ENCODE measurements at regions not wholly inside any gene's neighbourhood (a gene's known extent, or its start where the extent isn't known, plus 50 kb on each side); places are given as distances from the start of the nearest gene placed in this dataset.
"Not testable (repeated sequence)": the region's sequence is repeated elsewhere in the genome, so short reads cannot be mapped to it uniquely, and the experiment has no call there.

DNA sequence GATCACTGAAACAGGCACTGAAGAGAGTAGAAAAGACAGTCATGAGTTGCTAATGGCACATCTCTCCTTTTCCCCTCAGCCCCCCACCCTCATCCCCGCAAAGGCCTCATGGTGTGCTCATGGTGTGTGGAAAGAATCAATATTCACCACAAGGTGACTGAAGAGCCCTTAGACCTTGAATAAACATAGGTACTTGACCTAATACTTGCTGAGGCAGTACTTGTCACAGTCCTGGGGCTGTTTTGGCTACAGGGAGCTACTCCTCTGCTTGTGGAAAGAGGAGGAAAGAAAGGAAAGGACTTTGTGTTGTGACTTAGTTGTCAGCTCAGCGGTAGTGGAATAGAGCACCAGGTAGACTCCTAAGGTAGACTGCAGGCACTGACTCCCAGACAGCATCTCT is 537.8 kb upstream of the CCDC179 start:
- DNase-seq, result no peak

DNA sequence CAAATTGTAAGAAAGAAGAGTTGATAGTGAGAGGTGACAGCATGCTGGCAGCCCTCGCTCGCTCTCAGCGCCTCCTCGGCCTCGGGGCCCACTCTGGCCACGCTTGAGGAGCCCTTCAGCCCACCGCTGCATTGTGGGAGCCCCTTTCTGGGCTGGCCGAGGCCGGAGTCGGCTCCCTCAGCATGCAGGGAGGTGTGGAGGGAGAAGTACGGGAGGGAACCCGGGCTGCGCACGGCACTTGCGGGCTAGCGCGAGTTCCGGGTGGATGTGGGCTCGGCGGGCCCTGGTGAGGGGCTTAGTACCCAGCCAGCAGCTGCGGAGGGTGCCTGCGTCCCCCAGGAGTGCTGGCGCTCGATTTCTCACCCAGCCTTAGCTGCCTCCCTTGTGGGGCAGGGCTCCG is 539.7 kb upstream of the CCDC179 start:
- no peak for DNase-seq

- DNase-seq, result no peak
Observed at GRCh38 chr11:23403210-23404185, 543.2 kb upstream of the CCDC179 start.

DNA sequence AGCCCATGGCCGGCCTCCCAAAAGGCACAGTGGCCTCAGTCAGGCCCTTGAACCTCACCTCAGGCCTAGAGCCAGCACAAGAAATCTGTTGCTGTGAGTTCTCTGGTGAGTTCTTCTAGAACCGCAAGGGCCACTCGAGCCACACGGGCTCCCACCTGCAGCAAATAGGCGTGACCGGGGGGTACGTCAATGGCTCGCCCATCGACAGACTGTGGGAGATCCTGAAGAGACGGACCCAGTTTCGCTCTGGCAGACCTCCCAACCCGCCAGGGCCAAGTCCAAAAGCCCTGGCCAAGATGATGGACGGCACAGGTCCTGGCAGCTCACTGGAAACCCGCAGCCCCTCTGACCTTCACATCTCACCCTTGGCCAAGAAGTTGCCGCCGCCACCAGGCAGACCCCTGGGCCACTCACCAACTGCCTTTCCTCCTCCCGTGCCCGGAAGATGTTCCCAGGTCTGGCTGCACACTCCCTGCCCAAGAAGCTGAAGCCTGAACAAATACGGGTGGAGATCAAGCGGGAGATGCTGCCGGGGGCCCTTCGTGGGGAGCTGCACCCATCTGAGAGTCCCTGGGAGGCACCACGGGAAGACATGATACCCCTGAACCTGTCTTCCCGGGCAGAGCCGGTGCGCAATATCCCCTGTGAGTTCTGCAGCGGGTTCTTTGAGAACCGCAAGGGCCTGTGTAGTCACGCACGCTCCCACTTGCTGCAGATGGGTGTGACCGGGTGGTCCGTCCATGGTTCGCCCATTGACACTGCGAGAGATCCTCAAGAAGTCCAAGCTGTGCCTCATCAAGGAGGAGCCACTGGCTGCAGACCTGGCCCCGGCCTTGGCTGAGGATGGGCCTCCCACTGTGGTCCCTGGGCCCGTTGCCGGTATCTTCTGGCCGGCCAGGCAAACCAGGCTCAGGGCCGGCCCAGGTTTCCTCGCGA is 544.2 kb upstream of the CCDC179 start:
- no peak for DNase-seq

DNA sequence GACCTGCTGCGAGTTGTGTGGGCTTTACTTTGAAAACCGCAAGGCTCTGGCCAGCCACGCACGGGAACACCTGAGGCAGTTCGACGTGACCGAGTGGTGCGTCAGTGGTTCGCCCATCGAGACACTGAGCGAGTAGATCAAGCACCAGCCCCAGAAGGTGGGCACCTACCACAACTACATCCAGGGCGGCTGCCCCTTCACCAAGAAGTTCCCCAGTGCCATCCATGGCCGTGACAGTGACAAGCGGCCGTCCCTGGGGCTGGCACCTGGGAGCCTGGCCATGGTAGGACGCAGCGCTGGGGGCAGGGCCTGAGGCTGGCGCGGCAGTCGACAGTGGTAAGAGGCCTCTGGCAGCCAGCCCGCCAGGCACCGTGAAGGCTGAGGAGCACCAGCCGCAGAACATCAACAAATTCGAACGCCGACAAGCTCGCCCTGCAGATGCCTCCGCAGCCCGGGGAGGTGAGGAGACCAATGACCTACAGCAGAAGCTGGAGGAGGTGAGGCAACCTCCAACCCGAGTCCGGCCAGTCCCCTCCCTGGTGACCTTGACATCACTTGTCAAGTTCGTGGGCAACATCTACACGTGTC is 545.2 kb upstream of the CCDC179 start:
- DNase-seq, result no peak

DNA sequence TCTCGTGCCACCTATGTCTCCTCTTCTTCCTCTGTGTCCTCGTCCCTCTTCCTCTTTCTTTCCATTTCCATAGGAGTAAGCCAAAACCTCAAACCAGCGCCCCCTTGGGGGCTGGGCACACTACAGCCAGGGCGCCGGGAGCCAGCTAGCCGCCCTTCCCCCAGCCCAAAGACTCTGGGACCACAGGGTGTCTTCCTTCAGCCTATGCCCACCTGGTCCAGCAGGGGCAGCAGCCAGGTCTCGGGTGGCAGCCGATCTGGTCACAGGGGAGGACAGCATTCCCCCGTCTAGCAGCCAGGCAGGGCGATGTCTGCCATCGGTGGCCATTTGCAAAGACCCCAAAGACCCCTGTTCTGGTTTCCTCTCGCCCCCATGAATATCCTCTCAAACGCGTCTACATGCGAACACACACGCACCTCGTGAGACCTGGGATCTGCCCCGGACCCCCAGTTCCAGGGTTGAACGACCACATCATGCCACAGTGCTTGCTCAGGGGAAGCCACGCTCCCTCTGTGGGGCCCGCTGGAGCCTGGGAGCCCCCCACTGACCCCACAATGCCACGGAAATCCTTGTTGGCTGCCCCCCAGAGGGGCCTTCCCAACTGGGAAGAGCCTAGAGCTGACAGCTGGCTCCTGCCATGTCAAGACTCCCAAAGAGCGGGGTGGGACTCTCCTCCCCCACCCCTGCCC is 546.0 kb upstream of the CCDC179 start:
- no peak for DNase-seq

- no peak for DNase-seq
Observed at GRCh38 chr11:23413057-23413456, 552.8 kb upstream of the CCDC179 start.

- DNase-seq, result no peak
Observed at GRCh38 chr11:23423104-23423503, 562.8 kb upstream of the CCDC179 start.

DNA sequence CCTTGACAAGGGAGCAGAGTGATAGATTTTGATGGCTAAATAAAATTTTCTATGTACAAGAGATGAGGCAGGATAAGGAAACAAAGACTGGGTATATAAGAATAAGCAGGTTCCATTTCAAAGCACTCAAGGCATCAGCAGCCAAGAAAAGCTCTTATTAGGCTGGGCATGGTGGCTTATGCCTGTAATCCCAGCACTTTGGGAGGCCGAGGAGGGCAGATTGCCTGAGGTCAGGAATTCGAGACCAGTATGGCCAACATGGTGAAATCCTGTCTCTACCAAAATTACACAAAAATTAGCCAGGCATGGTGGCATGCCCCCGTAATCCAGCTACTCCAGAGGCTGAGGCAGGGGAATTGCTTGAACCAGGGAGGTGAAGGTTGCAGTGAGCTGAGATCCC is 563.4 kb upstream of the CCDC179 start:
- no peak for DNase-seq

DNA sequence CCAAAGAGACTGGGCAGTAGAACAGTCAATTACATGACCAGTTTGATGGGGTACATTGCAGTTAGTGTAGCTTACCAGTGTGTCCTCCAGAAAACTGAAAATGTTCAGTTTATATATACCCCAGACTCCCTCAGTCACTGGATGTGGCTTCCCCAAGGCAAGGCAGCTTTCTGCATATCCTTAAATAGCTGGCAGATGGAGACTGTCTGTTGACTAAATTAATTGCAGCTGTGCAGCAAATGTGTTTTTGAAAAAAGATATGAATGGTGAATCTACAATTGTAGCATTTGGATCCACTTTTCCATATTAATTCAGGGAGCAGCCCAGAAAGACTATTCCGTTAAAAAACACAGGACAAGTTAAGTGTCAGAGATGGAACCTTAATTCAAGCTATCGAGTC is 565.1 kb upstream of the CCDC179 start:
- DNase-seq, result no peak

GRCh38 chr11:23429569-23429968 is 569.3 kb upstream of the CCDC179 start:
- no peak for DNase-seq

DNA sequence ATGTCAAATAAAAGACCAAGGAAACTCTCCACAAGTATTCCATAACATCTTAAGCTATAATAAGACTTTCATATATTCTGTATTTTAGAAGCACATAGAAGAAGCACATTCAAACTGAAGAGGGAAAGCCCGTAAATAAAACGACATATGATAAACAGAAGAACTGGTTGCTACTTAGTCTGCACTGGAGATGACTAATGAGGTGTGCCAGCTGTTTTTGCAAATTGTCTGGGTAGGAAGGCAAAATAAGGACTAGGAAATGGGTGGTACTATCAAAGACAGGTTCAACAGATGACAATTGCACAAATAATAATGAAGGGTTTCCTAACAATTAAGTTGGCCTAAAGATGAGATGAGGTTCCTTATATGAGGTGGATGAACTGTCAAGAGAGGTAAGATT is 593.2 kb upstream of the CCDC179 start:
- DNase-seq, result no peak

DNA sequence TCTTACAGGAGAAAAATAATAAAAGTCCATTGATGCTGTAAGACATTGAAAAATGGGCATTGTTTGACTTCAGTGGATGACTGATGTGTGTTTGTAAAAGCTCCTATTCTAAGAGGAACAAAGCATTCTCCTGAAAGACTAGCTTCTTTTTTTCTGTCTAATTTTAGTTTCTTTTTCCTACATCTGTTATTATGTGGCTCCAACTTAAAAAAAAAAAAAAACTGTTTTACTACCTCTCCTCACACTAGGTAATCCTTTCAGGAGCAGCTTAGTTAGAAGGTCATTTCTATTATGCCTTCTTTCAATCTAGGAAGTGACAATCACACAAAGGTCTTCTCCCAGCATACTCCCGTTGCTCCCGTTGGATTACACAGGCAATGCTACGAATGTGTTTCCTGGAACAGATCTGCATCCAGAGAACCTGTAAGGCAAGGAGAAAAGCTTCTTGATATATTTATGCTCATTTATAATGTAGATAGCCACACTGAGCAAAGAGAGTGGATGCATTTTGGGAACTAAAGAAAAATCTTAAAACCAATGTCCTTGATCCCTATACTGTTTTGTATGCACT is 595.1 kb upstream of the CCDC179 start:
- DNase-seq, result no peak

- no peak for DNase-seq
Observed at GRCh38 chr11:23457641-23458040, 597.4 kb upstream of the CCDC179 start.

- no peak for DNase-seq
Observed at GRCh38 chr11:23471878-23472277, 611.6 kb upstream of the CCDC179 start.

DNA sequence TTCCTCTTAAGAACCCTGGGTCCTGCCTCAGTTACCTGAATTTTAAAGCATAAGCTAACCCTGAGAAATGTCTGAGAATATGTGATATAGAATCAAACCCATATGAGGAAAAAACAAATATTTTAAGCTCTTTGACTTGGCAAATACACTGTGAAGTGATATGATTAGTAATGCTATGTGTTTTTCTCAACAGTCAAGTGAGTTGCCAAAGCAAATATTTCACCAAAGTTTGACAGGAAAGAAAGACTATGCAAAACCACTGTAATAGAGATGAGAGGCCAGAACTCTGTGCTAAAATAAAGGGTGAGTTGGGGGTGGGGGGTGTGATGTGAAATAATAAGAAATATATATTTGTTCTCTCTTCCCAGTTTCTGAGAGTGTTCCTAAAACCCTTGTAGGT is 613.5 kb upstream of the CCDC179 start:
- DNase-seq, result no peak

DNA sequence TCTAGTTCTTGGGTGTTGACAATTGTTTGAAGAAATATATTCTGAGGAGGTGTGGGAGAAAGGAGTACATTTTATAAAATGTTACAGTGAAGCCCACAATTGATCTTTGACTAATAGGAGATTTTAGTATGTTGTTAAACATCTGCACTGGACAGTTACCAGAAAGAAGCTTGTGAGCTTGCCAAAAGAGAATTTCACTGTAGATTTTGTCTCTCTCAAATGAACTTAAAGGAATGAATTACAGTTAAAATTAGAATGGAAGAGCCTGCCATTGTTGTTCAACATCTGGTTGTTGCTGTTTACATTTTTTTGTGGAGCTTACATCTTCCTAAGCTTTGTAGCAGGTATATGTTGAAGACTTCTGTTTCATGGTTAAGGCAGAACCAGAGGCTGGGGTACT is 620.5 kb upstream of the CCDC179 start:
- no peak for DNase-seq

GRCh38 chr11:23484146-23484545 is 623.9 kb upstream of the CCDC179 start:
- DNase-seq, result not testable (repeated sequence)

- not testable (repeated sequence) for DNase-seq
Observed at GRCh38 chr11:23484618-23485017, 624.3 kb upstream of the CCDC179 start.

DNA sequence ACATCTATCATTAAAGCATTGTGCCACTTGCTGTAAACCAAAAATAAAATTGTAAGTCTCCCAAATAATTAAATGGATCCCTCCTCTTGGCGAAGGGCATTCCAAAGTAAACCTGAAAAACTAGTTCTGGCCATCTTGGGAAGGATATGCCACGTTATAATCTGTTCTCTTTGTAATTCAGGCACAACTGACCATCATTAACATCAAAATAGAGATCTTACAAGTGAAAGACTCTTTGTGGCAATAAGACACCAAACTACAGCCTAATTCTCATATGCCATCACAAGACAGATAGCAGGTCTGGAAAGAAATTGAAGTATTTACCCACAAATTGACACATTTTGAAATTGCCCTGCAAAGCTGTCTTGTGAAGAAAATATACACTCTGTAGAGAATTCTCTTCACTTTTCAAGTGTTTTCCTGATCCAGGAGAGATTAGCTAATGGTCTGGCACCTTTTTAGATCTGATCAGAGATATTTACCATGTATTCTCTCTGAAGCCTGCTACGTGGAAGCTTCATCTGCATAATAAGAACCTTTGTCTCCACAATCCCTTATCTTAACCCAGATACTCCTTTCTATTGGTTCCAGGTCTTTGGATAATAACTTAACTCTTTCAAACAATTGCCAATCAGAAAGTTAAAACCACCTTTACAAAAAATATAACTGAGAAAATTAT is 630.4 kb upstream of the CCDC179 start:
- DNase-seq, result no peak

GRCh38 chr11:23494981-23495380 is 634.7 kb upstream of the CCDC179 start:
- no peak for DNase-seq

DNA sequence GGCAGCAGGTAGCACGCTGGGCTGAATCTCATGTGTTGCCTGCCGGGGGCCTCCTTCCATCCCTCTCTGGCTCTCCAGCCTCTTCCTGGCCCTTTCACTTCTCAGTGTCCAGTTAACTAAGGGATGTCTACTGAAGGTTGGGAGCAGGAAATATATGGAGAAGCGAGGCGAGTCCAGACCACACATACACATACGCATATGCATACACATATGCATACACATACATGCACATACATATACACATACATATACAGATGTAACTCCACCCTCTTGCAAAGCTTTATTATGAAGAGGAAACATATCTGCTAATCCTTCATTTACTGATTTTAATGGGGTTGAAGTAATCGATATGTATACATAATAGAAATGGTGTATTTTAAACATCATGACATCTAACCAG is 636.1 kb upstream of the CCDC179 start:
- no peak for DNase-seq

Data from DMS 273 treated with DMSO at 0.1 percent for 48 hours (cell line).